PC-9 (cell line): ENCODE measurements at regions not wholly inside any gene's neighbourhood (a gene's known extent, or its start where the extent isn't known, plus 50 kb on each side); places are given as distances from the start of the nearest gene placed in this dataset.

Experiments used
- BruUV-seq: library from RNA; stranded (reverse); fragments of 400-500 nt; replicated peaks from 2 replicates; lab custom pipeline; 2021; lab: Mats Ljungman, UMichigan
- CTCF ChIA-PET: fragments of 300-600 bp; sonication (Branson Sonifier 250); formaldehyde crosslinking; loops from one replicate; lab custom pipeline; 2022; ENCODE audit warnings: antibody characterized with exemption; lab: Charles Lee
- POLR2A ChIA-PET: fragments of 300-600 bp; sonication (Branson Sonifier 250); formaldehyde crosslinking; loops from one replicate; lab custom pipeline; 2022; ENCODE audit warnings: antibody characterized with exemption; ENCODE audit not compliant: unreplicated experiment; lab: Charles Lee
- DNase-seq, 2 experiments: peaks; one replicate each; pipeline versions ENCODE4 v3.0.0 to v3.0.0-alpha.2; 2015 to 2022; ENCODE audit warnings: mixed read lengths in 1 of 2
- H2AFZ ChIP-seq: fragments of 200-600 bp; sonication (generic); 2 replicates; pipeline ENCODE4 v1.8.1; 2017; ENCODE audit warnings: antibody characterized with exemption
- H3F3A ChIP-seq: fragments of 200-600 bp; sonication (generic); 2 replicates; pipeline ENCODE4 v1.8.1; 2017; ENCODE audit warnings: antibody characterized with exemption, mild to moderate bottlenecking, low read depth; ENCODE audit not compliant: insufficient read depth
- H3K27ac ChIP-seq: fragments of 200-600 bp; sonication (generic); 2 replicates; pipeline ENCODE4 v1.6.1; 2016; ENCODE audit warnings: mixed run types
- H3K27me3 ChIP-seq: fragments of 200-600 bp; sonication (generic); 2 replicates; pipeline ENCODE4 v1.6.1; 2016; ENCODE audit warnings: low read depth, mixed run types; ENCODE audit not compliant: insufficient read depth
- H3K36me3 ChIP-seq: fragments of 200-600 bp; sonication (generic); 2 replicates; pipeline ENCODE4 v1.6.1; 2016; ENCODE audit warnings: low read depth, mixed run types
- H3K4me1 ChIP-seq: fragments of 200-600 bp; sonication (generic); replicated peaks from 2 replicates; pipeline ENCODE4 v1.6.1; 2016; ENCODE audit warnings: mixed run types; ENCODE audit not compliant: insufficient read depth
- H3K4me2 ChIP-seq: fragments of 200-600 bp; sonication (generic); 2 replicates; pipeline ENCODE4 v1.6.1; 2017; ENCODE audit warnings: mixed run types
- H3K4me3 ChIP-seq: fragments of 200-600 bp; sonication (generic); 2 replicates; pipeline ENCODE4 v1.6.1; 2016; ENCODE audit warnings: mixed run types
- H3K79me2 ChIP-seq: fragments of 200-600 bp; sonication (generic); 2 replicates; pipeline ENCODE4 v1.6.1; 2017; ENCODE audit warnings: low read depth, mixed run types
- H3K9me2 ChIP-seq: fragments of 200-600 bp; sonication (generic); 2 replicates; pipeline ENCODE4 v1.8.1; 2017; ENCODE audit warnings: mild to moderate bottlenecking; ENCODE audit not compliant: insufficient read depth
- H3K9me3 ChIP-seq: fragments of 200-600 bp; sonication (generic); 2 replicates; pipeline ENCODE4 v1.8.1; 2016; ENCODE audit warnings: low read depth; ENCODE audit not compliant: insufficient read depth
- H4K20me1 ChIP-seq: fragments of 200-600 bp; sonication (generic); 2 replicates; pipeline ENCODE4 v1.8.1; 2017; ENCODE audit not compliant: insufficient read depth
- CTCF ChIP-seq: fragments of 200-600 bp; sonication (generic); conservative IDR thresholded peaks from 2 replicates; pipeline ENCODE4 v1.6.1; 2017; ENCODE audit warnings: mixed run types, antibody characterized with exemption, mild to moderate bottlenecking, moderate library complexity
- EZH2 ChIP-seq: fragments of 200-600 bp; sonication (generic); IDR thresholded peaks from 2 replicates; pipeline ENCODE4 v1.8.0; 2017; ENCODE audit warnings: antibody characterized with exemption, low read depth
- intact Hi-C: fragments of 100-400 bp; cut with micrococcal nuclease; formaldehyde crosslinking; loops from one replicate; pipeline ENCODE4 v1.10.0; 2022; ENCODE audit not compliant: unreplicated experiment

GRCh38 chr11:28459912-28460311 is 351.7 kb downstream of the METTL15 start:
- no peak overlapping the region for H2AFZ ChIP-seq
- ChIA-PET POLR2A (interaction anchor here (0.9 kb wide), 1 partner anchor 278 kb away, joined by 7 read pairs; no protein-coding TSS in a partner anchor), CTCF (no interaction called here)
- H4K20me1 ChIP-seq: no peaks in the 10 kb centered on the region
- TF ChIP-seq EZH2 (no peak), CTCF (no peak)
- H3K27me3 ChIP-seq: no peaks in the 10 kb centered on the region
- H3K4me1 ChIP-seq: no peaks in the 10 kb centered on the region
- no peaks in the 10 kb centered on the region for H3K36me3 ChIP-seq
- H3K9me2 ChIP-seq: 0 out of 2 replicates have a peak, but pooled peaks cover 4% of the 10 kb centered on the region
- no peak overlapping the region for H3K27ac ChIP-seq
- no peaks in the 10 kb centered on the region for H3K79me2 ChIP-seq
- intact Hi-C loops: no loop called here
- DNase-seq: no peak
- H3K9me3 ChIP-seq: no peaks in the 10 kb centered on the region
- no peak overlapping the region for H3K4me2 ChIP-seq
- BruUV-seq: no TSS peak
- no peak overlapping the region for H3K4me3 ChIP-seq
- no peaks in the 10 kb centered on the region for H3F3A ChIP-seq

GRCh38 chr11:28457481-28458065 is 349.4 kb downstream of the METTL15 start:
- CTCF ChIA-PET: interaction anchor here (0.5 kb wide), 1 partner anchor 702 kb away, joined by 3 read pairs; no protein-coding TSS in a partner anchor
- Histone ChIP-seq H4K20me1 (no peaks in the 10 kb centered on the region), H3K4me3 (no peak overlapping the region), H3K4me2 (no peak overlapping the region), H3K9me2 (no peaks in the 10 kb centered on the region), H3K36me3 (no peaks in the 10 kb centered on the region), H3K4me1 (no peaks in the 10 kb centered on the region), H3F3A (no peaks in the 10 kb centered on the region), H3K9me3 (no peaks in the 10 kb centered on the region), H3K79me2 (no peaks in the 10 kb centered on the region), H3K27me3 (no peaks in the 10 kb centered on the region), H3K27ac (no peak overlapping the region), H2AFZ (no peak overlapping the region)
- TF ChIP-seq EZH2 (no peak), CTCF (no peak)
- POLR2A ChIA-PET: no interaction called here
- no peak for DNase-seq
- no TSS peak for BruUV-seq
- intact Hi-C loops: no loop called here

GRCh38 chr11:28448186-28448585 is 340.0 kb downstream of the METTL15 start:
- no peak overlapping the region for H3K4me2 ChIP-seq
- H3F3A ChIP-seq: no peaks in the 10 kb centered on the region
- POLR2A ChIA-PET: no interaction called here
- no peak overlapping the region for H2AFZ ChIP-seq
- H3K9me2 ChIP-seq: no peaks in the 10 kb centered on the region
- H3K79me2 ChIP-seq: no peaks in the 10 kb centered on the region
- peak in 1 of 2 experiments; percentile 42 for DNase-seq
- no peaks in the 10 kb centered on the region for H4K20me1 ChIP-seq
- H3K9me3 ChIP-seq: no peaks in the 10 kb centered on the region
- CTCF ChIA-PET: no interaction called here
- no peak overlapping the region for H3K4me3 ChIP-seq
- no peak overlapping the region for H3K27ac ChIP-seq
- intact Hi-C loops: no loop called here
- no peaks in the 10 kb centered on the region for H3K27me3 ChIP-seq
- no peaks in the 10 kb centered on the region for H3K4me1 ChIP-seq
- BruUV-seq: no TSS peak
- TF ChIP-seq CTCF (no peak), EZH2 (no peak)
- no peaks in the 10 kb centered on the region for H3K36me3 ChIP-seq
